Upper lobe of right lung (tissue), 1 donor: ENCODE measurements at regions not wholly inside any gene's neighbourhood (a gene's known extent, or its start where the extent isn't known, plus 50 kb on each side); places are given as distances from the start of the nearest gene placed in this dataset.

Source experiments
- ATAC-seq: fragments of 200-7000 bp; cut with Tn5 transposase; one replicate; pipeline ENCODE4 v1.9.1; 2020; ENCODE audit warnings: mild to moderate bottlenecking, moderate library complexity
- DNase-seq: peaks from one replicate; pipeline ENCODE4 v3.0.0-alpha.2; 2020
- H3K27ac ChIP-seq: fragments of 200-600 bp; one replicate; pipeline ENCODE4 v1.8.0; 2022
- H3K27me3 ChIP-seq: fragments of 200-600 bp; one replicate; pipeline ENCODE4 v1.8.0; 2022; ENCODE audit warnings: mild to moderate bottlenecking
- H3K36me3 ChIP-seq: fragments of 200-600 bp; one replicate; pipeline ENCODE4 v1.8.0; 2022
- H3K4me1 ChIP-seq: fragments of 200-600 bp; one replicate; pipeline ENCODE4 v1.8.0; 2022
- H3K4me3 ChIP-seq: fragments of 200-600 bp; one replicate; pipeline ENCODE4 v1.8.0; 2022; ENCODE audit warnings: mild to moderate bottlenecking
- H3K9me3 ChIP-seq: fragments of 200-600 bp; one replicate; pipeline ENCODE4 v1.8.0; 2022
- intact Hi-C: fragments of 100-400 bp; cut with DNase I; formaldehyde crosslinking; loops from one replicate; pipeline ENCODE4 v1.11.0; 2022
- TF ChIP-seq, protein P1 (sequence below): fragments of 200-600 bp; IDR thresholded peaks from one replicate; pipeline ENCODE4 v1.8.0; 2022; ENCODE audit warnings: antibody characterized with exemption
- donor health status: DM: no; HTN: yes; CAD: no; lungs with severe emphysema.

GRCh38 chr4:152255437-152255836 is 280.5 kb downstream of the FBXW7 start:
- TF ChIP-seq, protein P1, sequence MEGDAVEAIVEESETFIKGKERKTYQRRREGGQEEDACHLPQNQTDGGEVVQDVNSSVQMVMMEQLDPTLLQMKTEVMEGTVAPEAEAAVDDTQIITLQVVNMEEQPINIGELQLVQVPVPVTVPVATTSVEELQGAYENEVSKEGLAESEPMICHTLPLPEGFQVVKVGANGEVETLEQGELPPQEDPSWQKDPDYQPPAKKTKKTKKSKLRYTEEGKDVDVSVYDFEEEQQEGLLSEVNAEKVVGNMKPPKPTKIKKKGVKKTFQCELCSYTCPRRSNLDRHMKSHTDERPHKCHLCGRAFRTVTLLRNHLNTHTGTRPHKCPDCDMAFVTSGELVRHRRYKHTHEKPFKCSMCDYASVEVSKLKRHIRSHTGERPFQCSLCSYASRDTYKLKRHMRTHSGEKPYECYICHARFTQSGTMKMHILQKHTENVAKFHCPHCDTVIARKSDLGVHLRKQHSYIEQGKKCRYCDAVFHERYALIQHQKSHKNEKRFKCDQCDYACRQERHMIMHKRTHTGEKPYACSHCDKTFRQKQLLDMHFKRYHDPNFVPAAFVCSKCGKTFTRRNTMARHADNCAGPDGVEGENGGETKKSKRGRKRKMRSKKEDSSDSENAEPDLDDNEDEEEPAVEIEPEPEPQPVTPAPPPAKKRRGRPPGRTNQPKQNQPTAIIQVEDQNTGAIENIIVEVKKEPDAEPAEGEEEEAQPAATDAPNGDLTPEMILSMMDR = no peak

DNA sequence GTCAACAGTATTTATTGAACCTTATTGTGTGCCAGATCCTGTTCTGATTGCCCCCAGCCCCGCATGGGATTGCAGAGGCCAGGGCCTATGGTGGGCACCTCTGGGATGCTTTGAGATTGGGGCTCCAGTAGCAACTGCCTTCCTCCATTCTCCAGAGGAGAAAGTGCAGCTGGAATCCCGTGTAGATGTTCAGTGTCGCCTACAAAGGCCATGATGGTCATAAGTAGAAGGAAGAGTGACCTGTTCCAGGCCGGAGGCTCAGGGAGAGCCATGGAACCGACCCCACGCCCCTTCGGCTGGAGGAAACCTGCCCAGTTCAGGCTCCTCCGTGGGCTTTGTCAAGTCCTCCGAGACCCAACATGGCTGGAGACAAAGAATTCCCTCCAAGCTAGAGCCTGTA is 287.5 kb downstream of the FBXW7 start:
- no peaks in the 10 kb centered on the region for H3K4me1 ChIP-seq
- DNase-seq (no peak), ATAC-seq (no peak)
- TF ChIP-seq, protein P1 = no peak
- intact Hi-C loops = no loop called here
- no peak overlapping the region for H3K27ac ChIP-seq
- no peaks in the 10 kb centered on the region for H3K9me3 ChIP-seq
- H3K4me3 ChIP-seq = no peak overlapping the region
- no peaks in the 10 kb centered on the region for H3K27me3 ChIP-seq
- no peaks in the 10 kb centered on the region for H3K36me3 ChIP-seq

More at GRCh38 chr4:152255437-152255836, 280.5 kb downstream of the FBXW7 start:
- intact Hi-C loops = no loop called here
- peak; percentile 62 for ATAC-seq
- Histone ChIP-seq H3K27me3 (no peaks in the 10 kb centered on the region), H3K4me1 (peaks cover 17% of the 10 kb centered on the region), H3K36me3 (no peaks in the 10 kb centered on the region), H3K27ac (no peak overlapping the region), H3K4me3 (no peak overlapping the region), H3K9me3 (no peaks in the 10 kb centered on the region)
- no peak for DNase-seq

DNA sequence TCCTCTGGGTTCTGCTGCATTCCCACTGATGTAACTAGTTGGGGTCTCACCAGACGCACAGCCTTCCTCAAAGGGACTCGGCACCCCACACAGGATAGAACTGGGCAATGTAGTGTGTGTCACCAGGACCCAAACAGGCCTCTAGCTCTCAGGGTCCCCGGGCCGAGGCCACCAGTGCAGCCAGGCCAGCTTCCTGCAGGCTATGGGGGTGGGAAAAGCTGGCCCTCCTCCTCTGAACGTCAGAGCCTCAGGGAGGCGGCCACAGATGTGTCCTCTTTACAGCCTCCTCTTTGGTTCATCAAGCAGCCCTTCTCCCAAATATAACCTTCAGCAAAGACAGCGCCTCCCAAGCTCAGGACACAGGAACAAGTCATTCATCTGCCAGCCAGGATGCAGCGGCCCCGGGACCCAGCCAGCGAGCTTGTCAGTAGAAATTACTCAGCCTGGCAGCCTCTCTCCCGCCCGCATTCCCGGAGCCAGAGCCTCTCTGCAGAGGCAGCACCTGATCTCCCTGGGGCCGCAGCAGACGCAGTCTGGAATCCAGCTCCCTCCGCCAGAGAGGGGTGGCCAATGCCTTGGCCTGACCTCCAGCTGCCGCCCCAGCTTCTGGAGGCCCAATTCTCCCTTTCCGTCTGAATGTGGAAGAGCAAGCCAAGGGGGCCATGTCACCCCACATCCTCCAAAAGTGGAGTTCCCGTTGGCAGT is 288.5 kb downstream of the FBXW7 start:
- Histone ChIP-seq H3K4me3 (no peak overlapping the region), H3K9me3 (no peaks in the 10 kb centered on the region), H3K27me3 (no peaks in the 10 kb centered on the region), H3K27ac (no peak overlapping the region), H3K36me3 (no peaks in the 10 kb centered on the region), H3K4me1 (no peaks in the 10 kb centered on the region)
- ATAC-seq = no peak
- intact Hi-C loops = no loop called here
- TF ChIP-seq, protein P1 = no peak
- no peak for DNase-seq

- DNase-seq (no peak), ATAC-seq (no peak)
- no peak overlapping the region for H3K4me3 ChIP-seq
- no peaks in the 10 kb centered on the region for H3K9me3 ChIP-seq
- intact Hi-C loops = no loop called here
- no peak overlapping the region for H3K27ac ChIP-seq
- H3K27me3 ChIP-seq = no peaks in the 10 kb centered on the region
- TF ChIP-seq, protein P1 = no peak
- no peaks in the 10 kb centered on the region for H3K4me1 ChIP-seq
- H3K36me3 ChIP-seq = no peaks in the 10 kb centered on the region
These were observed 289.2 kb downstream of the FBXW7 start for GRCh38 chr4:152246659-152247058.

- no peak overlapping the region for H3K27ac ChIP-seq
- H3K27me3 ChIP-seq = no peaks in the 10 kb centered on the region
- TF ChIP-seq, protein P1 = no peak
- DNase-seq = no peak
- ATAC-seq = no peak
- intact Hi-C loops = no loop called here
- H3K9me3 ChIP-seq = no peaks in the 10 kb centered on the region
- no peaks in the 10 kb centered on the region for H3K4me1 ChIP-seq
- H3K4me3 ChIP-seq = no peak overlapping the region
- no peaks in the 10 kb centered on the region for H3K36me3 ChIP-seq
These were observed 290.2 kb downstream of the FBXW7 start for GRCh38 chr4:152245680-152246079.

- intact Hi-C loops = no loop called here
- no peak for DNase-seq
- no peak for ATAC-seq
- H3K36me3 ChIP-seq = no peaks in the 10 kb centered on the region
- no peak overlapping the region for H3K4me3 ChIP-seq
- no peaks in the 10 kb centered on the region for H3K27me3 ChIP-seq
- TF ChIP-seq, protein P1 = no peak
- H3K4me1 ChIP-seq = no peaks in the 10 kb centered on the region
- no peaks in the 10 kb centered on the region for H3K9me3 ChIP-seq
- H3K27ac ChIP-seq = no peak overlapping the region
These were observed 291.2 kb downstream of the FBXW7 start for GRCh38 chr4:152244659-152245058.
